Mesodermal cell (in vitro differentiated cells): ENCODE measurements at regions not wholly inside any gene's neighbourhood (a gene's known extent, or its start where the extent isn't known, plus 50 kb on each side); places are given as distances from the start of the nearest gene placed in this dataset.
"Not testable (repeated sequence)": the region's sequence is repeated elsewhere in the genome, so short reads cannot be mapped to it uniquely, and the experiment has no call there.

Source experiments
- H3K27ac ChIP-seq: 2 replicates; pipeline ENCODE4 v1.7.0; 2013; ENCODE audit warnings: mild to moderate bottlenecking, low read depth, low read length, moderate library complexity; ENCODE audit not compliant: severe bottlenecking
- H3K36me3 ChIP-seq: 2 replicates; pipeline ENCODE4 v1.7.1; 2013; ENCODE audit warnings: mild to moderate bottlenecking, low read length, moderate library complexity; ENCODE audit not compliant: control insufficient read depth, insufficient read depth
- H3K4me1 ChIP-seq: one replicate; pipeline ENCODE4 v1.7.1; 2013; ENCODE audit warnings: mild to moderate bottlenecking, low read length; ENCODE audit not compliant: insufficient read depth, control insufficient read depth, poor library complexity, severe bottlenecking
- H3K4me3 ChIP-seq: 2 replicates; pipeline ENCODE4 v1.7.0; 2013; ENCODE audit warnings: low read length, control low read depth, mild to moderate bottlenecking; ENCODE audit not compliant: insufficient read depth, poor library complexity, severe bottlenecking; ENCODE audit errors: extremely low read depth
- H3K9me3 ChIP-seq: 2 replicates; pipeline ENCODE4 v1.7.1; 2013; ENCODE audit warnings: mild to moderate bottlenecking, low read length, moderate library complexity; ENCODE audit not compliant: control insufficient read depth
- WGBS, 2 experiments: methylation state at CpG; one replicate each; pipeline ENCODE4 v1.1.5; 2013; ENCODE audit warnings: missing lambda C conversion rate in 2 of 2; ENCODE audit not compliant: insufficient coverage in 2 of 2; 5-methylcytosine and 5-hydroxymethylcytosine counted together

GRCh38 chr5:99471178-99471577, 542.4 kb upstream of the CHD1 start:
- H3K36me3 ChIP-seq, H3K4me1 ChIP-seq, H3K27ac ChIP-seq, H3K4me3 ChIP-seq, H3K9me3 ChIP-seq: not testable (repeated sequence)
- WGBS, 2 experiments, result no CpG with 5 or more reads among the region's 1 CpG

- H3K4me3 ChIP-seq, H3K27ac ChIP-seq, H3K4me1 ChIP-seq, H3K9me3 ChIP-seq, H3K36me3 ChIP-seq: not testable (repeated sequence)
- WGBS, 2 experiments, result no CpG with 5 or more reads among the region's 3 CpGs
Measured at GRCh38 chr5:99470636-99471035, 541.8 kb upstream of the CHD1 start.

GRCh38 chr5:99460701-99461100, 531.9 kb upstream of the CHD1 start:
- no CpG with 5 or more reads among the region's 2 CpGs for WGBS, 2 experiments
- H3K27ac ChIP-seq, result no peak overlapping the region
- H3K36me3 ChIP-seq, result no peaks in the 10 kb centered on the region
- no peaks in the 10 kb centered on the region for H3K9me3 ChIP-seq
- H3K4me3 ChIP-seq, result no peak overlapping the region
- no peaks in the 10 kb centered on the region for H3K4me1 ChIP-seq

GRCh38 chr5:99453196-99453595, 524.4 kb upstream of the CHD1 start:
- H3K9me3 ChIP-seq, result no peaks in the 10 kb centered on the region
- H3K4me1 ChIP-seq, result no peaks in the 10 kb centered on the region
- no peak overlapping the region for H3K4me3 ChIP-seq
- H3K27ac ChIP-seq, result no peak overlapping the region
- 100% methylated on average over 1 of the region's 2 CpGs; no CpG with 5 or more reads in 1 of the 2 experiments for WGBS, 2 experiments
- H3K36me3 ChIP-seq, result no peaks in the 10 kb centered on the region

- Histone ChIP-seq H3K27ac (no peak overlapping the region), H3K9me3 (no peaks in the 10 kb centered on the region), H3K4me1 (no peaks in the 10 kb centered on the region), H3K36me3 (no peaks in the 10 kb centered on the region), H3K4me3 (no peak overlapping the region)
- 85 to 89% methylated on average over 2 of the region's 3 CpGs for WGBS, 2 experiments
Measured at GRCh38 chr5:99449786-99450185, 521.0 kb upstream of the CHD1 start.

- WGBS, 2 experiments, result no CpG with 5 or more reads among the region's 1 CpG
- no peaks in the 10 kb centered on the region for H3K4me1 ChIP-seq
- no peak overlapping the region for H3K27ac ChIP-seq
- no peak overlapping the region for H3K4me3 ChIP-seq
- H3K36me3 ChIP-seq, result no peaks in the 10 kb centered on the region
- no peaks in the 10 kb centered on the region for H3K9me3 ChIP-seq
Measured at GRCh38 chr5:99445805-99446204, 517.0 kb upstream of the CHD1 start.

- H3K4me3 ChIP-seq, result no peak overlapping the region
- H3K9me3 ChIP-seq, result no peaks in the 10 kb centered on the region
- H3K27ac ChIP-seq, result no peak overlapping the region
- no peaks in the 10 kb centered on the region for H3K36me3 ChIP-seq
- WGBS, 2 experiments, result 88% methylated on average over 2 of the region's 3 CpGs; no CpG with 5 or more reads in 1 of the 2 experiments
- no peaks in the 10 kb centered on the region for H3K4me1 ChIP-seq
Measured at GRCh38 chr5:99441235-99441634, 512.4 kb upstream of the CHD1 start.

- no peak overlapping the region for H3K27ac ChIP-seq
- 96% methylated on average over 4 of the region's 7 CpGs; no CpG with 5 or more reads in 1 of the 2 experiments for WGBS, 2 experiments
Measured at GRCh38 chr5:99438619-99439018, 509.8 kb upstream of the CHD1 start.

GRCh38 chr5:99437986-99438385, 509.2 kb upstream of the CHD1 start:
- Histone ChIP-seq H3K27ac (no peak overlapping the region), H3K4me1 (no peaks in the 10 kb centered on the region), H3K36me3 (no peaks in the 10 kb centered on the region)

More at GRCh38 chr5:99438619-99439018, 509.8 kb upstream of the CHD1 start:
- H3K4me1 ChIP-seq, result no peaks in the 10 kb centered on the region
- no peak overlapping the region for H3K4me3 ChIP-seq
- H3K9me3 ChIP-seq, result no peaks in the 10 kb centered on the region
- no peaks in the 10 kb centered on the region for H3K36me3 ChIP-seq

GRCh38 chr5:99423396-99423795, 494.6 kb upstream of the CHD1 start:
- H3K9me3 ChIP-seq, H3K4me1 ChIP-seq, H3K4me3 ChIP-seq, H3K36me3 ChIP-seq, H3K27ac ChIP-seq: not testable (repeated sequence)
- no CpG with 5 or more reads among the region's 3 CpGs for WGBS, 2 experiments

More at GRCh38 chr5:99437986-99438385, 509.2 kb upstream of the CHD1 start:
- Histone ChIP-seq H3K4me3 (no peak overlapping the region), H3K9me3 (no peaks in the 10 kb centered on the region)

GRCh38 chr5:99418640-99419039, 489.8 kb upstream of the CHD1 start:
- H3K36me3 ChIP-seq, H3K4me1 ChIP-seq, H3K27ac ChIP-seq, H3K9me3 ChIP-seq, H3K4me3 ChIP-seq: not testable (repeated sequence)
- WGBS, 2 experiments, result no CpG with 5 or more reads among the region's 1 CpG

GRCh38 chr5:99410386-99410785, 481.6 kb upstream of the CHD1 start:
- not testable (repeated sequence) for H3K36me3 ChIP-seq, H3K27ac ChIP-seq, H3K4me1 ChIP-seq, H3K9me3 ChIP-seq, H3K4me3 ChIP-seq
- 98% methylated on average over 9 of the region's 30 CpGs; no CpG with 5 or more reads in 1 of the 2 experiments for WGBS, 2 experiments
